SIG-M5 treated with dmso at 0.1 percent for 504 hours (cell line): ENCODE measurements at regions not wholly inside any gene's neighbourhood (a gene's known extent, or its start where the extent isn't known, plus 50 kb on each side); places are given as distances from the start of the nearest gene placed in this dataset.
"Not testable (repeated sequence)": the region's sequence is repeated elsewhere in the genome, so short reads cannot be mapped to it uniquely, and the experiment has no call there.

Experiments used
- DNase-seq: peaks from one replicate; lab custom pipeline; 2025; ENCODE audit not compliant: unreplicated experiment; lab: John Stamatoyannopoulos, UW

DNA sequence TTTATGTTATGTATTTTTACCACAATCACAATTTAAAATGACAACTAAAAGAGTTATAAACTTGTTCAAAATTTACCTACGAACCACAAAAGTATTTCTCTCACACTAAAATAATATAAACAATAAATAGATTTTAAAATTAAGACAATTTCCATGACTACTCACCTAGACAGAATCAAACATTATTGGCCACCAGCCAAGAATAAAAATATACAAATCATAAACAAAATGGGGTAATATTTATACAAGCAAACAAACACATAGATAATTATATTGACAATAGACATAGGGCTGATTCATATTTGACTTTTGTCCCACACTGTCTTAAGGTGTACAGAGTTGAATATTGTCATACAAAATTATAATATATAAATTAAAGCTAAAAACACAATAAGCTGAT, 119.6 kb upstream of the ZNF92 start:
- DNase-seq = no peak

DNA sequence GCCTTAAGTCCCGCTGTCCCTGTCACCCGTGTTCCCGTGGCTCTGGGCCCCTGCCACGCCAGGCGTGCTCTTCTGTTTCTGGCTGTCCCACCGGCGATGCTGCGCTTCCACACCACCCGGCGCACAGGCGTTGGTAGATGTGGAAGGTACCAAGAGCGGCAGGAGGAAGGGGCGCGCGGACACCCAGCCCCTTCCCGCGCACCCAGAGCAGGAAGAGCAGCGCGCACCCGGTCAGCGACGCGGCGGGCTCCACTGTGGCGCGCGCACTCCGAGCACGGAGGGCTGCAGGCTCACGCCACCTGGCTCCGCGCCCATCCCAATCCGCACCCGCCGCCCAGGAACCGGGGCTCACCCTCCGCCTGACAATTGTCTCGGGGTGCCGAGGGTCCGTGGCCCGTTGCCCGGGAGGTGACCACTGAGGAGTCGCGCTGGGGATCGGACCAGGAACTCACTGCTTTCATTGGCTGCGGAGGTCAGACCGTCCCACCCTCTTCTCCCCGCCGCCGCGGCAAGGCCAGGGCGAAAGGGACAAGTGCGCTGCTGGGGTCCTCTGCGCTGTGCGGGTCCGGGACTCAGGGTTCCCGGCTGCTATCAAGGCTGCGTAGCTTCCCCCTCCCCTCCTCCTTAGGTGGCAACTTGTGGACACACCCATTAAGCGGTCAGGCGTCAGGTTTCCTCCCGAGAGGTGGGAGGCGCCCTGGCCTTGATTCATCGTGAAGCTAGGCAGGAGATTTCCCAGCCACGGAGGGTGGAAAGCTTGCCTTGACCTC, 121.6 kb upstream of the ZNF92 start:
- no peak for DNase-seq

DNA sequence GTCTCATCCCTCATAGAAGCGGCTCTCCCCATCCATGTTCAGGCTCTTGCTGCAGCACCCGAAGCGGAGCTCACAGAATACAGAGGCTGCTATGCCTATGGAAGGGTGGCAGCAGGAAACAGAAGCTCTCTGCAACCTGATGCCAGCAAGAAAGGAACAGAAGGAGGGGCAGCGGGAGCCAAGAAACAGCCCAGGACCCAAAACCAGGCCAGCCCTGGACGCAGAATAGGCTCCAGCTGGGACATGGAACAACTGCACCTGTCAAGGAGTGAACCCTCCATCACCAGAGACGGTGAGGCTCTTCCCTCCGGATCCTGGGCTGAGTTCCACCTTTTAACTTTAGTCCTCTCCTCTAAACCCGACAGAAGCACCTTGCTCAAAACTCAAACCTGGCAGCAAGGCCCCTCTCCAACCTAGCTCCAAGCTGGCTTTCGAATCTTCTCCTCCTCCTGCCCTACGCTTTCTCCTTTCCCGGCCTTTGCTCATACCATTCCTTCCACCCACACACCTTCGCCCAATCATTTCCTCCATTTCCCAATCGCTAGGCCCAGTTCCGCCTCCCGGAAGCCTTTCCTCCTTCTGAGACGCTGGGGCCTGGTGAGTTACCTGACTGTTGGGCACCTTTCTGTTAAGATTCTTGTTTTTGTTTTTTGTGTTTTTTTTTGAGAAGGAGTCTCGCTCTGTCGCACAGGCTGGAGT, 122.8 kb upstream of the ZNF92 start:
- no peak for DNase-seq

DNA sequence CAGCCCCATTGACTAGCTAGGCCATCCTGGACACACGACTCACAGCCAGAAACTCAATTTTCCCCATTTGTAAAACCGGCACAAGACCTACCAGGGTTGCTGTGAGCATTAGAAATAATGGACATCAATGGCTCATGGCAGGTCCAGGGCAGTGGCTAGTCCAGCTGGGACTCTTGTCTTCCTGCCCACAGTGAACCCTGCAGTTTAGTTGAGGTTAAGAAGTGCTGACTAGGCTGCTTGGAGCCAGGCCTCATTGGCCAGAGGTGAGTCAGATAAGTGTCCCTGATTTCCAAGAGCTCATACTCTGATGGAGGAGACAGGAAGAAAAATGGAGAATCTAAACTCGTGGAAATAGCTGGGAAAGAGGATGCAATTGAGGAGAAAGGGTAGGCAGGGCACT, 123.4 kb upstream of the ZNF92 start:
- DNase-seq = no peak

DNA sequence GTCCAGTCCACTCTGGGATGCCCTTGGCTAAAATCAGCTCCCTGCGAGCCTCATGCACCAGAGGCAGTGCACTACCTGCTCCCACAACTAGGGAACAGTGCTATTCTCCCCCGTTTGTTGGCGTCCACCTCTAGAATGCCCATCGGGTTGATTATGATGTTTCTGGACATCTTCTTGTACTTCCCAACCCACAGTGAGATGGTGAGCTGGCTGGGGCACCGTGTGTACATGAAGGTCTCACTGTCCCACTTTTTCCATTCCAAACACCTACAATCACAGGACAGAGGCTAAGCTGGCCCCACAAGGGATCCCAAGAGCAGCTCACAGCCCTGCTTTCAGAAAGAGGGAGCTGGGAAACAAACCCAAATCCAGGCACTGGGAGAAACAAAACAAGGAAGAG, 126.2 kb upstream of the ZNF92 start:
- no peak for DNase-seq

DNA sequence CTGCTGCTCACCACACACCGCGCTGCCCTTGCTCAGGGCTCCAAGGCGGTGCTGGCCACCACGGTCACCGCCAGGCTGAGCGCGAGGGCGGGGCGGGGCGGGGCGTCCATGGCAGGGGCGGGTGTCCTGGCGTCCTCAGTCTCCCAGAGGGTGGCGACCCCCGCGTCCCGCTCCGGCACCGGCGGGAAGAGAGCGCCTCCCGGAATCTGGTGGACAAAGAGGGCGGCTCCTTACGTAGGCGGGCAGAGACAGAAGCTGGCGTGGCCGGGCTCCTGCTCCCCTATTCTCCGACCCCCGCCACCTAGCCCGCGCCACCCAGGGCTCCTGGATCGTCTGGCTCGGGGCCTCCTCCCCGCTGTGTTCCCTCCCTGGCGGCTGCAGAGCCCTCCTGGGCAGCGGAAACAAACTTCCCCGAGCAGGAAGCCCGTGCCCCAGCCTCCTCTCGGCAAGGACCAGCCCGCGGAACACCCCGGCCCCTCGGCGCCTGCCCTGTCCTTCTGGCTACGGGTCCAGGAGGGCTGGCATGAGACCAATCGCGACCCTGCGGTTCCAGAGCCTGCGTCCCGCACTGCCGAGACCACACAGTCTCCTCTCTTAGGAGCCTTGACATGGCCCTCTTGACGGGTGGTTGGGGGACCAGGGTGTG, 133.8 kb upstream of the ZNF92 start:
- DNase-seq = no peak

DNA sequence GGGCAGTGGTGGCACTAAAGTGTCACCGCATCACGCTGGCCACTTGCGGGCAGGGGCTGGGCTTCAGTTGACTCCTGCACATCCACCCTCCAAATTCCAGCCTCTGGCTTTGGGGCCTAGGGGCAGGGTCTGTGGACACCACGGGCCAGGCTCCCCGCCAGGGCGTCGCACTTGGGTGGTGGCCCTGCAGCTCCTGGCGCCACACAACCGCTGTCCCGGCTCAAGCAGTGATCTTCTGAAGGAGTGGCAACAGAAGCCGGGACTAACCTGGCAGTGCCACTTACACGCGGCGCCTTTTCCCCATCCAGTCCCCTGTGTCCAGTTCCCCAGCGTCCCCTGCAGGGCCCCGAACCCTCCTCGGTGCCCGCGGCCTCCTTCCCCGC, 134.3 kb upstream of the ZNF92 start:
- no peak for DNase-seq

DNA sequence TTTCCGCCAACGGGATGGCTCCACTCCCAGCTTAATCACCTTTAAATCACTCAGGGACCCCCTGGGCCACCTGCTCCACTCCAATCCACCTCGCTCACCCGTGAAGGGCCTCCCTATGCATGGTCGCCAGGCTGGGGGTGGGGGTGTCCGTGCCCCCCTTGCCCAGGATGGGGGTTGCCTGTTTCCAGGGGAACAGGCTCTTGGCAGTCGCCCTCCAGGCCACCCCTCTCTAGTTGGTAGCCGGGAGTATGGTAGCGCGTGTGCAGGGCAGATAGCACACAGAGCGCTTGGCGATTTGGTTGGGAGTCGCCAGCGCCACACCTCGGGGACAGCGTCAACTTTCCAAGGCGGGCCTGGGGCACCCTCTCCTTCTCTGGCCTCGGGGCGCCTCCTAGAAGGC, 134.9 kb upstream of the ZNF92 start:
- no peak for DNase-seq

DNA sequence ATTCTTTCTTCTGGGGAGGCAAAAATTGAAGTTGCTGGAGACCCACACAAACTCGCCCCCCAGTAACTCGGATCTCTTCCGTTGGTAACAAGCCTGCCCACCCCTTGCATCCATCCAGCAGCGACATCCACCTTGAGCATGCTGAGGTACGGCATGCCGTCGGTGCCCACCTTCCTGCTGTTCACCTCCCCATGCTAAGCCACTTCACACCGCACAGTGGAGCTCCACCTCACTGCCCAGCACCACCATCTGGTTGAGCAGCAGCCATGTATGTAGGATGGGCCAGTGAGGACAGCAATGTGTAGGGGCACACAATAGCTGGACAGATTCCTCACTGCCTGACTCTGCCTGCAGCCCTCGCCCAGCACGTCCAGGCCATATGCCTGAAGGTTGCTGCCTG, 138.1 kb upstream of the ZNF92 start:
- no peak for DNase-seq

DNA sequence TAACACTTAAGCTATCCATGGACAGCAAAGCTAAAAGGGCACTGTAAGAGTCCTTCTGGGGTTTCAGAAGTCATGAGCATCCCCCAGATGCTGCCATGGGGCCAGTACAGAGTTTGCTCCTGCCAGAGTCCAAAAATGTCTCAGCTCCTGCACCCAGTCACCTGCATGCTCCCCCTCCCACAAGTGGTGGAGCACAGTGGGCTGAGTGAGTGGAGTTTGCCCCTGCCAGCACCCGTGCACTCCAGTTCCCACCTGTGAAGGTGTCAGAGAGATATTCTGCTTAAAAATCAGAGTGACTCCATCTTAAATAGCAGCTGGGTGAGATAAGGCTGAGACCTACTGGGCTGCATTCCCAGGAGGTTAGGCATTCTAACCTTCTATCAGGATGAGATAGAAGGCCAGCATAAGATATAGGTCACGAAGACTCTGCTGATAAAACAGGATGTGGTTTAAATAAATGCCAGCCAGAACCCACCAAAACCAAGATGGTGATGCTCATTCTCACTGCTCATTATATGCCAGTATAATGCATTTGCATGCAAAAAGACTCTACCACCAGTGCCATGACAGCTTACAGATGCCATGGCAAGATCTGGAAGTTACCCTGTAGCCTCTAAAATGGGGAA, 140.1 kb upstream of the ZNF92 start:
- DNase-seq = no peak

DNA sequence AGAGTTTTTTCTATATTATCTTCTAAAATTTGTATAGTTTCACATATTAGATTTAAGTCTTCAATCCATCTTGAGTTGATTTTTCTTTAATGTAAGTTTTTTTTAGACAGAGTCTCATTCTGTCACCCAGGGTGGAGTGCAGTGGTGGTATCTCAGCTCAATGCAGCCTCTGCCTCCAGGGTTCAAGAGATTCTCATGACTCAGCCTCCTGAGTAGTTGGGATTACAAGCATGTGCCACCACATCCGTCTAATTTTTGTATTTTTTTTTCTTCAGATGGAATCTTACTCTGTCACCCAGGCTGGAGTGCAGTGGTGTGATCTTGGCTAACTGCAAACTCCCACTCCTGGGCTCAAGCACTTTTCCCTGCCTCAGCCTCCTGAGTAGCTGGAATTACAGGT, 143.4 kb upstream of the ZNF92 start:
- no peak for DNase-seq

DNA sequence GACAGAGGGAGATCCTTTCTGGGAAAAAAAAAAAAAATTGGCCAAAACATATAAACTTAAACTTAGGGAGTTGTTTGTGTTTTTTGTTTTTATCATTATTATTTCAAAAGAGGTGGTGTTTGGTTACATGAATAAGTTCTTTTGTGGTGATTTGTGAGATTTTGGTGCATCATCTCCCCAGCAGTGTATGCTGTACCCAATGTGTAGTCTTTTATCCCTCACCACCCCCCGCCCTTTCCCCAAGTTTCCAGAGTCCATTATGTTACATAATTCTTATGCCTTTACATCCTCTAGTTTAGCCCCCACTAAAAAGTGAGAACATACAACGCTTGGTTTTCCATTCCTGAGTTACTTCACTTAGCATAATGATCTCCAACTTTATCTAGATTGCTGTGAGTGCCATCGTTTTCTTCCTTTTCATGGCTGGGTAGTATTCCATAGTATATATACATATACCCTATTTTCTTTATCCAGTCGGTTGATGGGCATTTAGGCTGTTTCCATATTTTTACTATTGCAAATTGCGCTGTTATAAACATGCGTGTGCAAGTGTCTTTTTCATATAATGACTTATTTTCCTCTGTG, 148.1 kb upstream of the ZNF92 start:
- DNase-seq = no peak

DNA sequence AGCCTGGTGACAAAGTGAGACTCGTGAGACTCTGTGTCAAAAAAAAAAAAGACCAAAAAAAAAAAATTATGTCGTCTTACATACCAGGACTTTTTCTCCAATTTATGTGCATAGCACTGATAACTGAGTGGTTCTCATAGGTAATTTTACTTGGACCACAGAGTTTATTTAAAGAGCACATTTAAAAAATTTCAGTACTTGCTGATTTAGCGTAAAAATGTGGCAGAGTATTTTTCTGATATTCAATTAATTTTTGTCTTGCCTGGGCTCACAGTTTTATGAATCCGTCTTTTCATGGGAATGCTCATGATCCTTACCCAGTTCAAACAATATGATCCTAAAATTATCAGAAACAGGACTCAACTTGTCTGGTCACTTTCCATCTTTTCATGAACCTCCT, 151.0 kb upstream of the ZNF92 start:
- no peak for DNase-seq

DNA sequence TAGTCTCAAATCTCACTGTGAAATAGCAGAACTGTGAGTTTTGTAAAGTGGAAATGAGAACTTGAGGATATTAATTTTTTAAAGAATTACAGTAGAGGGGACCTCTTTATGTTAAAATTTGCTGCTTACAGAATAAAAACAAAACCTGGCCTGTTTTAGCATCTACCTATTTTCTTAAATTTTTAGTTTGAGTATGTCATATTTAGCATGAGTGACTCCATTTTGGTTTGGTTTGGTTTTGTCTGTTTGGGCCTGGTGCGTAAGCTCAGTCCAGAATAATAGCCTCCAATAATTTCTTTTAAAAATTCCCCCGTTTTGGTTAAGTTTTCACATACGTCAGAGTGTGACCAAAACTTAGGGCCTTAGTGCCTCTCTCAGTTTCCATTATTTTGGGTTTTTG, 152.0 kb upstream of the ZNF92 start:
- no peak for DNase-seq

DNA sequence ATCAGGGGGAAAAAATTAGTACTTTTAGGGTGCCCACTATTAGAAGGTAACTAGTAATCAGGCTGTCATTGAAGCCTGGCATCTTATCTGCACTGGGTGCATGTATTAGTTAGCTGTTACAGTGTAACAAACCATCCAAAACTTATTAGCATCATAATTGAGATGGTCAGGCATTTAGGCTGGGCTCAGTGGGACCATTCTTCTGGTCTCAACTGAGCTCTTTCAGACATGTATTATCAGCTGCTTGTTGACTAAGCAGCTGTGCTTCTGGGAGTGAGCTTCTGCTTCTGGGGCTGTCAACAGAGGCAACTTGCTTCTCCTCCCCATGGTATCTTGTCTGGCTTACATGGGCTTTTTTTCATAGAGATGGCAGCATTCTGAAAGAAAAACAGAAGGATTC, 154.0 kb upstream of the ZNF92 start:
- no peak for DNase-seq

DNA sequence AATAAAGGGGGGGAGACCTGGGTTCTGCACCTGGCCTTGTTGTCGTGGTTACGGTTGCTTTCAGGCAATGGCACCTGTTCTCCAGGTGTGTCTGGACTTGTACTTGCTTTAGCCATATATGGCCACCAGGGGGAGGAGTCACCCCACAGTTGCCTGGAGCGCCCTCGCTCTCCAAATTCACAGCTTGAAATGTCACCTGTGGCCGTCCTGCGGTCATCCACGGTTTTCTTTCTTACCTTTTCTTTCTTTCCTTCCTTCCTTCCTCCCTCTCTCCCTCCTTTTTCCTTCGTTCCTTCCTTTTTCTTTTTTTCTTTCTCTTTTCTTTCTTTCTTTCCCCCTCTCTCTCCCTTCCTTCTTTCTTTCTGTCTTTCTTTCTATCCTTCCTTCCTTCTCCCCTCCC, 157.2 kb upstream of the ZNF92 start:
- DNase-seq = no peak

DNA sequence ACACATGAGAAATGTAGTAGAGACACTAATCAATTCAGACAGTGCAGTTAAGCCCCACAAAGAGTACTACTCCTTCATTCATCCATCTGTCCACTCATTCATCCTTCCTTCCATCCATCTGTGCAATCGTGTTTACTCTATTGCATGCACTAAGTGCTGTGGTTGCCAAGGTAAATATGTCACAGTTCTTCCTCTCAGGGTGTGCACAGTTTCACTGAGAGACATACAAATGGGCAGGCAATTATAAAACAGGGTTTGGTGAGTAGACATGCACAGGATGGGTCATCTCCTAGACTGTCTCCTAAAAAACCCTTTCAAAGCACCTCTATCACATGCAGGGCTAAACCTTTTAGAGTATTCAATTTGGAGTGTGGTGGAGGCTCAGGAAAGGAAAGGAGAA, 160.4 kb upstream of the ZNF92 start:
- not testable (repeated sequence) for DNase-seq

DNA sequence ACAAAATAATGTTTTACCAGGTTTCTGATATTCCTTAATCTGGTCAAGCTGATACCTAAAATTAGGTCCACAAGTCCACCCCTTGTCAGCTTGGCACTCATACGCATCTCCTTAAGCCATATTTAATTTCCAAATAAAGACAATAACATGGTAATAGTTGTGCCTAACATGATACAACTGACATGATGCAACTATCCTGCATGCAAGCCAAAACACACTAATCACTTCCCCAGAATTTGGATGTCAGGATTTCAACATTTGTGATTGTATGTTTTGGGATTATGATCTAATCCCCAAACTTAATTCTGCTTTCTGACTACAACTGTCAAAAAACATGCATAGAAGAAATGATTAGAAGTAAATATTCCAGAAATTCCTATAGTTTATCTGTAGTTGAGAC, 174.4 kb upstream of the ZNF92 start:
- not testable (repeated sequence) for DNase-seq

DNA sequence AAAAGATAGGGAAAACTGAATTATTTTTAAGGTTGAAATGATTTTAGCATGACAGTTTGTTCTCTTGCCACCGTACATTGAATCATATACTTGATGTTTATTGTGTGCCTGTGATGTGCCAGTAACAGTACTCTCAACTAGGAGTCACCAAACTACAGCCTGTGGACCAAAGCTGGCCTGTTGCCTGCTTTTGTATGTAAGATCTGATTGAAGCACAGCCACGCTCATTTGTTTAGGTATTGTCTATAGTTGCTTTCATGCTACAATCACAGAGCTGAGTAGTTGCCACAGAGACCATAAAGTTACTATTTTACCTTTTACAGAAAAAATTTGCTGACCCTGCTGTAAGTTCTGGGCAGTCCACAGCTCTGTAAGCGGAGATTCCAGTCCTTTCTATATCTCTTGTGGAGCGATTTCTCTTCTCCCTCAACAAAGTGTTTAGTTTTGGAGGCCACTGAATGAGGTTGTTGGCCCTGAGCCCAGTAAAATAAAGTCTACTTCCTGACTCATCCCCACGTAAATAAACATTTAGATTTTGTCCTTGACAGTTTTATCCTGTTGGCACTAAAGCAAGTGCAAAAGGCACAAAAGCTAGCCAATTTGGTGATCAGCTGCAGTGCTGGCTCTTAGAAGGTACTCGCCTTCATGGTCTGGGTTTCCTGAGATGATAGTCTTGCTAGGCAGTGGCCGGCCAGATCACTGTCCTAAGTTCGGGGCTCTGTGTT, 180.2 kb upstream of the ZNF92 start:
- not testable (repeated sequence) for DNase-seq

DNA sequence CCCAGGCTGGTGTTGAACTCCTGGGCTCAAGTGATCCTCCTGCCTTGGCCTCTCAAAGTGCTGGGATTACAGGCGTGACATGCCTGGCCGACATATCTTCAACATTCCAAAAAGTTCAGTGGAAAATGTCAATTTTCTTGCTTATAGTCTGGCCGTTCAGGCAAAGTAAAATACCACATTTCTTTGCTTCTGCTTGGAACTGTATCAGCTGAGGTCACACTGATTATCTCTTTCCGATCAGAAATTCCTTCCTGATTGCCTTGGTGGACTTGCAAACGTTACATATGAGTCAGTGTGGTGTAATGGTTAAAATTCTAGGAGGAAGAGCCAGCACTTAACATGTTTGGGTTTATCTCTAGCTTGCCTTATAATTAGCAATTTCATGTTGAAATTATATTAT, 170.6 kb upstream of the ERV3-1 start:
- DNase-seq = not testable (repeated sequence)

DNA sequence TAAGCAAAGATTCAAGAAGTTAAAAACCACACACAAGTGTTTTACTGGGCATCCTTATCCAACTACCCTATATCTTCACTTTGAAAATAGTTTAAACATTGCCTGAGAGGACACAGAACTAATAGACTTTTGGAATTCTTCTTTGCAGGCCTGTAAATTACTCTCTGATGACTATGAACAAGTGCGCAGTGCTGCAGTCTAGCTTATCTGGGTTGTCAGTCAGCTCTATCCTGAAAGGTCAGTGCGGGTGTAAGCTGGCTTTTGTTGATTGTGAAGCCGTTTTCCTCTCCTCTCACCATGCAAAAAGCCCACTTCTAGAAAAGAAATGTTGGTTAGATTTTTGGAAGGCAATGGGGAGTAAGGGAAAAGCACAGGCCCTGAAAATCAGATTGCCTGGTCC, 143.6 kb upstream of the ERV3-1 start:
- DNase-seq = not testable (repeated sequence)
